H1 (cell line): ENCODE measurements at regions not wholly inside any gene's neighbourhood (a gene's known extent, or its start where the extent isn't known, plus 50 kb on each side); places are given as distances from the start of the nearest gene placed in this dataset.

Experiments
- KDM1A ChIP-seq: fragments of 200-600, 300-600 bp; sonication (generic); IDR thresholded peaks from 2 replicates; pipeline ENCODE4 v1.7.1; 2016; ENCODE audit warnings: mild to moderate bottlenecking, low read length, borderline replicate concordance
- PHF8 ChIP-seq: fragments of 200-600 bp; sonication (generic); conservative IDR thresholded peaks from 2 replicates; pipeline ENCODE4 v1.7.1; 2012; ENCODE audit warnings: low read depth, mild to moderate bottlenecking, inconsistent platforms, low read length, moderate library complexity
- POU5F1 ChIP-seq: IDR thresholded peaks from 2 replicates; pipeline ENCODE4 v1.6.1; 2011; ENCODE audit warnings: low read depth, mild to moderate bottlenecking, low read length, moderate library complexity
- RNF2 ChIP-seq: fragments of 200-900, 300-1000 bp; sonication (generic); IDR thresholded peaks from 2 replicates; pipeline ENCODE4 v1.7.1; 2016; ENCODE audit warnings: borderline replicate concordance, low read depth, mild to moderate bottlenecking, antibody characterized with exemption, low read length; ENCODE audit not compliant: poor library complexity, severe bottlenecking; ENCODE audit errors: missing control alignments

GRCh38 chr10:124268976-124269375, 149.7 kb downstream of the OAT start (continued):
- no peak for TF ChIP-seq PHF8
- no peak for TF ChIP-seq RNF2
- no peak for TF ChIP-seq POU5F1
- TF ChIP-seq KDM1A = no peak
